ENCODE measurements at regions not wholly inside any gene's neighbourhood (a gene's known extent, or its start where the extent isn't known, plus 50 kb on each side); places are given as distances from the start of the nearest gene placed in this dataset.

DNA sequence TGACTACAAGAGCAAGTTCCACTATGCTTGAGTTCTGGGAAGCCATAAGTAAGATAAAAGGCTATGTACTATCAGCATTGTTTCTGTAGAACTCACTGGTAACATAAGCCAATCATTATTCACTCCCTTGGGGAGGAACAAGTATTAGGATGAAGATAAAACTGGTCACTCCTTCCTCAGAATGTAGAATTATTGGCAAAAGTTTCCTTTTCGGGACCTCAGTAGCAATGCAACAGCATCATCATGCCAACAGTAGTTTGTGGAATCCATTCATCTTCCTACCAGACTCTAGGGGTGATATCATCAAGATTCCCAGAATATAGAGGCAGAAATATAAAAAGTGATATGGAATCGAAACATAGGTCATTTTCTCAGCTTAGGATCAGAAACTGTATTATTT is 209.5 kb downstream of the PLOD2 start:
- Mint-ChIP-seq H3K27me3 (no peaks in the 10 kb centered on the region), H3K36me3 (ENCODE audit: insufficient read depth) (peaks cover 1% of the 10 kb centered on the region), H3K4me1 (ENCODE audit: low read depth) (no peaks in the 10 kb centered on the region), H3K27ac (no peak overlapping the region), H3K9me3 (ENCODE audit: low read depth) (peaks cover 8% of the 10 kb centered on the region), H3K4me3 (ENCODE audit: low read depth) (no peak overlapping the region)
- no peak for DNase-seq (ENCODE audit: low spot score, unreplicated experiment)
- TF ChIP-seq, protein P1, sequence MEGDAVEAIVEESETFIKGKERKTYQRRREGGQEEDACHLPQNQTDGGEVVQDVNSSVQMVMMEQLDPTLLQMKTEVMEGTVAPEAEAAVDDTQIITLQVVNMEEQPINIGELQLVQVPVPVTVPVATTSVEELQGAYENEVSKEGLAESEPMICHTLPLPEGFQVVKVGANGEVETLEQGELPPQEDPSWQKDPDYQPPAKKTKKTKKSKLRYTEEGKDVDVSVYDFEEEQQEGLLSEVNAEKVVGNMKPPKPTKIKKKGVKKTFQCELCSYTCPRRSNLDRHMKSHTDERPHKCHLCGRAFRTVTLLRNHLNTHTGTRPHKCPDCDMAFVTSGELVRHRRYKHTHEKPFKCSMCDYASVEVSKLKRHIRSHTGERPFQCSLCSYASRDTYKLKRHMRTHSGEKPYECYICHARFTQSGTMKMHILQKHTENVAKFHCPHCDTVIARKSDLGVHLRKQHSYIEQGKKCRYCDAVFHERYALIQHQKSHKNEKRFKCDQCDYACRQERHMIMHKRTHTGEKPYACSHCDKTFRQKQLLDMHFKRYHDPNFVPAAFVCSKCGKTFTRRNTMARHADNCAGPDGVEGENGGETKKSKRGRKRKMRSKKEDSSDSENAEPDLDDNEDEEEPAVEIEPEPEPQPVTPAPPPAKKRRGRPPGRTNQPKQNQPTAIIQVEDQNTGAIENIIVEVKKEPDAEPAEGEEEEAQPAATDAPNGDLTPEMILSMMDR (IDR thresholded peaks at IDR 0.05; ENCODE audit: unreplicated experiment), result no peak

- no peaks in the 10 kb centered on the region for H3K27me3 Mint-ChIP-seq
- H3K4me3 Mint-ChIP-seq (ENCODE audit: low read depth), result no peak overlapping the region
- peaks cover 12% of the 10 kb centered on the region for H3K9me3 Mint-ChIP-seq (ENCODE audit: low read depth)
- H3K4me1 Mint-ChIP-seq (ENCODE audit: low read depth), result no peaks in the 10 kb centered on the region
- no peak overlapping the region for H3K27ac Mint-ChIP-seq
- no peak for DNase-seq (ENCODE audit: low spot score, unreplicated experiment)
- peaks cover 1% of the 10 kb centered on the region for H3K36me3 Mint-ChIP-seq (ENCODE audit: insufficient read depth)
- TF ChIP-seq, protein P1 (IDR thresholded peaks at IDR 0.05; ENCODE audit: unreplicated experiment), result no peak
Observed at GRCh38 chr3:145952536-145952935, 208.4 kb downstream of the PLOD2 start.

GRCh38 chr3:145953316-145953715 is 207.7 kb downstream of the PLOD2 start:
- H3K36me3 Mint-ChIP-seq (ENCODE audit: insufficient read depth), result peaks cover 1% of the 10 kb centered on the region
- no peaks in the 10 kb centered on the region for H3K4me1 Mint-ChIP-seq (ENCODE audit: low read depth)
- TF ChIP-seq, protein P1 (IDR thresholded peaks at IDR 0.05; ENCODE audit: unreplicated experiment), result no peak
- H3K27ac Mint-ChIP-seq, result no peak overlapping the region
- no peak for DNase-seq (ENCODE audit: low spot score, unreplicated experiment)
- H3K27me3 Mint-ChIP-seq, result no peaks in the 10 kb centered on the region
- no peak overlapping the region for H3K4me3 Mint-ChIP-seq (ENCODE audit: low read depth)
- peaks cover 11% of the 10 kb centered on the region for H3K9me3 Mint-ChIP-seq (ENCODE audit: low read depth)

DNA sequence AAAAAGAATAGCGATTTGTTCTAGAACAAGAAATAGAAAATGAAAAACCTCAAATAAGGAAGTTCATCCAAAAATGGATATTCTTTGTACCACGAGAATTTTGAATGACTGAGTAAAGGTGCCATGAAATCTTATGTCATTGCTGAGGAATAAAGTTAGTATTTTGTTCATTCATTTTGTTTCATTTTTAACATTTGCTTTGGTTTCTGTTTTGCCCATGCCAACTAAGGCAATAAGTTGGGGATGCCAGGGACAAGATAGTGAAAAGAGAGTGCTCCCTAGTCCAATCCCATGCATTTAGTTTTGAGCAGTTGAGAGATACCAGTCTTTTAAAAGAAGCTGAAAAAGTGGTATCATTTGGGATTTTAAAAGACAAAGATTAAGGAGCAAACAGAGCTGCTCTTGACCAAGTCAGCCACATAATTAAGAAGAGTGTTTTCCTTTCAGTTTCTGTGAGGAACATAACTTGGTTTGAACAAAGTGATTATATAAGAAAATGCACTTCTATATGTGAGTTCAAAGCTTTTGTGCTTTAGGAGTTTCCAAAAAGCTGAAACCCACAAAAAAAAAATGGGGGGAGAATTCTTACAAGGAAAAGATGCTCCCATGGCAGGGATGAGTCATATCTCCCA is 201.4 kb downstream of the PLOD2 start:
- H3K9me3 Mint-ChIP-seq (ENCODE audit: low read depth), result peaks cover 5% of the 10 kb centered on the region
- no peak overlapping the region for H3K4me3 Mint-ChIP-seq (ENCODE audit: low read depth)
- TF ChIP-seq, protein P1 (IDR thresholded peaks at IDR 0.05; ENCODE audit: unreplicated experiment), result no peak
- no peaks in the 10 kb centered on the region for H3K4me1 Mint-ChIP-seq (ENCODE audit: low read depth)
- no peaks in the 10 kb centered on the region for H3K27me3 Mint-ChIP-seq
- no peaks in the 10 kb centered on the region for H3K36me3 Mint-ChIP-seq (ENCODE audit: insufficient read depth)
- no peak overlapping the region for H3K27ac Mint-ChIP-seq
- DNase-seq (ENCODE audit: low spot score, unreplicated experiment), result no peak

DNA sequence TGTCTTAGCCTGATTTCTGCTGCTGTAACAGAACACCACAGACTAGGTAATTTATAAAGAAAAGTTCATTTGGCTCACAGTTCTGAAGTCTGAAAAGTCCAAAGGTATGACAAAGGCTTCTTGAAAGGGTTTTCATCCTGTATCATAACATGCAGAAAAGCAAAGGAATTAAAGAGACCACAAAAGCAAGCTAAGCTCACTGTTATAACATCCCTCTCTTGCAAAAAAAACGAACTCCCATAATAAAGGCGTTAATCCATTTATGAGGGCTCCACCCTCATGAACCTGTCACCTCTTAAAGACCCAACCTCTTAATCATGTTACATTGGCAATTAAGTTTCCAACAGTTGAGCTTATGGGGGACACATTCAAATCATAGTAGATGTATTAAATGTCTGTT is 197.9 kb downstream of the PLOD2 start:
- DNase-seq (ENCODE audit: low spot score, unreplicated experiment), result no peak
- Mint-ChIP-seq H3K4me3 (ENCODE audit: low read depth) (no peak overlapping the region), H3K4me1 (ENCODE audit: low read depth) (peaks cover under 1% of the 10 kb centered on the region), H3K9me3 (ENCODE audit: low read depth) (no peaks in the 10 kb centered on the region), H3K27ac (no peak overlapping the region), H3K27me3 (no peaks in the 10 kb centered on the region), H3K36me3 (ENCODE audit: insufficient read depth) (no peaks in the 10 kb centered on the region)
- TF ChIP-seq, protein P1 (IDR thresholded peaks at IDR 0.05; ENCODE audit: unreplicated experiment), result no peak

All from progenitor cell of endocrine pancreas (in vitro differentiated cells).